ENCODE measurements at regions not wholly inside any gene's neighbourhood (a gene's known extent, or its start where the extent isn't known, plus 50 kb on each side); places are given as distances from the start of the nearest gene placed in this dataset.
"Not testable (repeated sequence)": the region's sequence is repeated elsewhere in the genome, so short reads cannot be mapped to it uniquely, and the experiment has no call there.

- DNase-seq = no peak
Measured at GRCh38 chr2:143994961-143995360, 525.0 kb downstream of the ZEB2 start.

DNA sequence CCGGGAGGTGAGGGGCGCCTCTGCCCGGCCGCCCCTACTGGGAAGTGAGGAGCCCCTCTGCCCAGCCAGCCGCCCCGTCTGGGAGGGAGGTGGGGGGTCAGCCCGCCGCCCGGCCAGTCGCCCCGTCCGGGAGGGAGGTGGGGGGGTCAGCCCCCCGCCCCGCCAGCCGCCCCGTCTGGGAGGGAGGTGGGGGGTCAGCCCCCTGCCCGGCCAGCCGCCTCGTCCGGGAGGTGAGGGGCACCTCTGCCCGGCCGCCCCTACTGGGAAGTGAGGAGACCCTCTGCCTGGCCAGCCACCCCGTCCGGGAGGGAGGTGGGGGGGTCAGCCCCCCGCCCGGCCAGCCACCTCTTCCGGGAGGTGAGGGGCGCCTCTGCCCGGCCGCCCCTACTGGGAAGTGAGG is 528.3 kb downstream of the ZEB2 start:
- DNase-seq = not testable (repeated sequence)

GRCh38 chr2:143988082-143988481 is 531.8 kb downstream of the ZEB2 start:
- DNase-seq = no peak

DNA sequence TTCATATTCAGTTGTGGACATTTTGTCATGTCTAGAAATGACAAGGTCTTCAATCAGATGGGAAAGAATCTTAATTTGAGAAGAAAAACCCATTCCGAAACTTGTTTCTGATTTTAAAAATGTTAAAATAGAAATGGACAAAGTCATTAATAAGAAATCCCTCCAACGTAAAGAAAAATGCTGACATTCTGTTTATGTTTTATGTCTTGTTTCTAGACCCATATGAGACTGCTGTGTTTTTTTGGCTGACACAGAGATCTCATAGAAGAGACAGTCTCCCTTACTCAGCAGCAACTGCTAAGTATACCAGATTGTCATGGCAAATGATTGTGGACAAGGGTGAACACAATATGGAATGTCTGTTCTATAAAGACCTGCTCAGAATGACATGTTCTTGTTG is 538.5 kb downstream of the ZEB2 start:
- no peak for DNase-seq

GRCh38 chr2:143977356-143977755 is 542.6 kb downstream of the ZEB2 start:
- DNase-seq = no peak

GRCh38 chr2:143975216-143975615 is 544.7 kb downstream of the ZEB2 start:
- no peak for DNase-seq

DNA sequence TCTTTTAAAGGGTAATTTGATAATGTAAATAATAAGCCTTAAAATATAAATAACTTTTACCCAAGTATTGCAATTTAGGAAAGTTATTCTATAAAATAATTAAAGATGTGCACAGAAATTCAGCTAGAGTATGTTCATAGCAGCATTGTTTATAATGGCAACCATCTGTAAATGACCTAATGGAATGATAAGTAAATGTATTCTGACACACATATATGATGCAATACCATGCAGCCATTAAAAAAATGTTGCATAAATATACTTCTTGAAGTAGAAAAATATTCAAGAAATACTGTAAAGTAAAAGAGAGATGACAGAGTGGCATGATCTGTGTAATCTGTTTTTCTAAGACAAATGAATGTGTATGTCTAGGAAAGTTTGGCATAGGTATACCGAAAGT is 545.7 kb downstream of the ZEB2 start:
- no peak for DNase-seq

- DNase-seq = no peak
Measured at GRCh38 chr2:143968860-143969259, 551.1 kb downstream of the ZEB2 start.

- DNase-seq = no peak
Measured at GRCh38 chr2:143968360-143968759, 551.6 kb downstream of the ZEB2 start.

- no peak for DNase-seq
Measured at GRCh38 chr2:143965493-143966164, 554.3 kb downstream of the ZEB2 start.

- no peak for DNase-seq
Measured at GRCh38 chr2:143964891-143965290, 555.0 kb downstream of the ZEB2 start.

DNA sequence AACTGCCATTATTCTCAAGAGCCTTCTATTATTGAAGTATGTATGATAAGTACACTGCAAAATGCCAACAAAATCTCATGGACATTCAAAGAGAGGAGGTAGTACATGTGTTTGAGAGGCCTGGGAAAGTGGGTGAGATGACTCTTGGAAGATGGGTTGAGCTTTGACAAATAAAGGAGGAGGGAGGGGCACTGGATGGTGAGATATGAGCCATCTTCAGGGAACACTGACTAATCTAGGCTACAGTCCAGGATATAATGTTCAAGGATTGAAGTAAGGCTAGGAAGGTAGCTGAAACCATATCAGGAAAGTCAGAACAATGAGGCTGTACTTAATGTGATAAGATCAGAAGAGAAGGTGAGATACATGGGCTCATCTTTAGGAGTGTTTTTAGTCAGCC is 559.7 kb downstream of the ZEB2 start:
- no peak for DNase-seq

GRCh38 chr2:143957321-143957720 is 562.6 kb downstream of the ZEB2 start:
- no peak for DNase-seq

DNA sequence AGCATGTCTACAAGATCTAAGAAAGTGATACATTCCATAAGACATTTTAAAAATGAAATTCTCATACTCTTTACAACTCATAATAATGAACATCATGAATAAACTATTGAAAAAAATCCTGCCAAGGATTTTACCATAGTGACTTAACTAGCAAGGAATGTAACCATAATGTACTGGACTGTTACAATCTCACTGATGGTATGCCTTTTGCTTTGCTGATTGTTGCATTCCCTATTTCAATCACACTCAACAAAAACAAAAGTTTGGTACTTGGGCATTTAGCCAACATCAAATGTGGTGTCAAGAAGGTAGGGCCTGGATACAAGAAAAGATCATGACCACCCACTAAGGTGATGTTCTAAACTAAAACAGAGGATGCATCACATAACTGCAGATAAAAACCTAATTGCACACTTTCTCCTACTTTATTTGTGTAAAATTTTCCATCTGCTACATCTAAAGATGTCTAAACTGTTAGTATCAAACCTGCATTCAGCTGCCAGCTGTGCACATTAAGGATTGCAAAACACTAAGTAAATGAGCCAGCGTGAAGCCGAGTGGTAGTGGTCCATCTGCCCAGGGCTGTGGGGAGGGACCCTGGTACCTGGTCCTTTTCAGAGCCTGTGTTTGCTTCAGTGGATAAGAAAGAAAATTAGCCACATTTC is 564.4 kb downstream of the ZEB2 start:
- DNase-seq = no peak

DNA sequence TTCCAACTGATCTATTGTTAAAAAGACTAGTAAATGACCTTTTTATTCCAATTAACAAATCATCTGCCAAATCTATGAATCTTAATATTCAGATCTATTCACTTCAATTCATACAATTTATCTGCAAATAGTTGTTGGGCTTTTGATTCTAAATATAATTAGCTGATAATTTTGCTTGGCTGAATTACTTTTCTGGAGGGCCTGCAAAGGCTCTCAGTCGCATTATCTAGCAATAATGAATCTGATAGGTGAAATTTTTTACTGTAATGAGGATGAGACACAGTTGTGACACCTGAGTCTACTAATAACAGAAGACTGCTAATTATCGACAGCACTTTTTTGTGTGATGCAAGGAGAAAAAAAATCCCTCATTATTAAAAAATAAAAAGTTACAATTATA is 565.1 kb downstream of the ZEB2 start:
- DNase-seq = no peak

DNA sequence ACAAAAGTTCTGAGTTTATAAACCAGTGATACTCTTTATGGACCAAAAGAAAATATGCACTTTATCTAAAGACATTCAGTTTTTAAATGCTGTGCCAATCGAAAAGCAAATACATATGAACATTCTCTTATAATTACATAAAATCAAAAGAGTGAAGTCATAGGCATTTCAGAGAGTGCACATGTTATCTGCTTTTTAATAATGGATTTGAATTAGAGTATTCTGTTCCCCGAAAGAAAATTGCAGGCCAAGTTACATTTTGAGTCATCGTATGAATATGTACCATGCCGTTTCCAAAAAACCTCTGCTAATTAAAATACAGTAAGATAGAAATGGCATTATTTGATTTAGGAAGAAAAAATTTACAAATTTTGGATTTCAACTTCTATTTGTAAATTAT is 565.7 kb downstream of the ZEB2 start:
- DNase-seq = no peak

- no peak for DNase-seq
Measured at GRCh38 chr2:143953451-143954030, 566.4 kb downstream of the ZEB2 start.

DNA sequence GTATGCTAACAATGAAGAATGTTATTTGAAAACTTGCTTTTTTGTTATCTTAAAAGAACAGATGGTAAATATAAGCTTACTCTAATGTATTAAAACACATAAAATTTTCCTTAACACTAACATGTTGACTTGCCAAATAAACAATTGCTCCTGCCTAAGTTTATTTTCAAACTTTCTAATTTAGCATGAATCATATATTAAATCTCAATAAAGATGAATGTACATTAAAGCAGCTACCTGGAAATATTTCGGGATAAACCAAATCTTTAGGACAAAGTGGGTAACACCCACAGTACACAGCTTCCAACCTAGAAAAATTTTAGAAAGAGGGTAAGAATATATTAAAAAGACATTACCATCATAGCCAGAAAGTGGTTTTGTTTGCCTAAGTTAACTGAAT is 567.4 kb downstream of the ZEB2 start:
- DNase-seq = no peak

DNA sequence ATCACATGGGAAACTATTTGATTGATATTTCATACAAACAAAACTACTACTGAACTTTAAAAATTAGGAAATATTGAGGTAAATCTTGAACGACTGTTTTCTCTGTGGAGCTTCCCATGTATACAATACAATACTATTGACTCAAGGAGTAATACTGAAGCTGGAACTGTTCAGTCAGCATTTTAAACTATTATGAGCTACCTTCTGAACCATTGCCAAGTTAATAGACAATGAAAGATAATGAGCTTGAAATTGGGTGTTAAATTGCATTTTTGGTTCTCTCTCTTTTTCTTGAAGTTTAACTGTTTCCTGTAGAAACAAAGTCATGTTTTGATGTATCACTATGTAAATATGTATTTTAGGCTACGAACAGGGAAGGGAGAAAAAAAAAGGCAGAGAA is 569.2 kb downstream of the ZEB2 start:
- no peak for DNase-seq

GRCh38 chr2:143949121-143949848 is 570.6 kb downstream of the ZEB2 start:
- no peak for DNase-seq

DNA sequence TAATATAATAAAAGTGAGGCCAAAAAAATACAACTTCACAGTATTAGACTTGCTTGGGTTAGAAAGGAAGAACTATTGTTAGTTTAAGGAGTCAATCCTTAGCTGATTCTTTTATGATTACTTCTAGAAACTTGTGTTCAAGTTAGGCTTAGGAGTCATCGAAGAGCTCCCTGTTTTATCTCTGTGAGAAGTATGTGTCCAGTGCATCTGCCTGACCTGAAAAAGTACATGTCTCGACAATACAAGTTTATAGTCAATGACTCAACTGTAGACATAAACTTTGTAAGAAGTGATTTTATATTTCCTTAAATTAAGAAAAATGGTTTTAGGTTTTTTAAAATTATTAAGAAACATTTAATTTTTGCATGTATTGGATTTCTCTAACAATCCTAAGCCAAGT is 571.2 kb downstream of the ZEB2 start:
- no peak for DNase-seq

- no peak for DNase-seq
Measured at GRCh38 chr2:143946436-143947391, 573.2 kb downstream of the ZEB2 start.

DNA sequence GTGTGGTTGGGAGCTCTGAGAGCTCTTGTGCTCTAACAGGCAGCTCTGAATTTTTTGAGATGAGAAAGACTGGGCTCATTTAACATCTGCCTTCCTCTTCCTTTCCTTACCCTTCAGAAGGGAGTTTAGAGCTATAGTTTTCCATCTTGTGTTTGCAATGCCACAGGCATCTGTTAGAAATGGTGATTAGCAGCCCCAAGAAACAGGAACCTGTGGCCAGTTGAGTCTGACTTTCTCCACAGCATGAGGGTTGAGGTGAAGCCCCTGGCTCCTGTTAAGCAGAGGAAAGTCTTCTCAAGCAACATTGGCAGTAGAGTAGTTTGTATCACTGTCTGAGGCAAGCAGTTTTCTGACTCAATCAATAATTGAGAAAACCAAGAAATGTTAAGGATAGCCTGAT is 577.4 kb downstream of the ZEB2 start:
- DNase-seq = no peak
